Endothelial cell of umbilical vein (primary cell): ENCODE measurements at regions not wholly inside any gene's neighbourhood (a gene's known extent, or its start where the extent isn't known, plus 50 kb on each side); places are given as distances from the start of the nearest gene placed in this dataset.
A peak's percentile ranks its signal among the peaks of the same experiment; 100 is the strongest.

Source experiments
- BruUV-seq: library from RNA; stranded (reverse); fragments of 400-500 nt; replicated peaks from 2 replicates; lab custom pipeline; 2021; lab: Mats Ljungman, UMichigan
- CTCF ChIA-PET: fragments of 300-600, 350-600 bp; sonication (Branson Sonifier 250); formaldehyde crosslinking; loops from one replicate; lab custom pipeline; 2021; ENCODE audit warnings: antibody characterized with exemption, inconsistent platforms; lab: Charles Lee
- POLR2A ChIA-PET: fragments of 300-600, 350-600 bp; sonication (Branson Sonifier 250); formaldehyde crosslinking; loops from one replicate; lab custom pipeline; 2021; ENCODE audit warnings: antibody characterized with exemption, inconsistent platforms; lab: Charles Lee
- DNase-seq: peaks from one replicate; pipeline ENCODE4 v3.0.0-alpha.2; 2011; ENCODE audit warnings: low read depth, low spot score
- FAIRE-seq: peaks from 2 replicates; lab custom pipeline; 2011; peaks lifted over from hg19 to GRCh38; lab: Jason Lieb, UNC
- H2AFZ ChIP-seq: 2 replicates; pipeline ENCODE4 v1.6.0; 2012; ENCODE audit warnings: low read depth, low read length, control low read depth, inconsistent platforms
- H3K27ac ChIP-seq: 2 replicates; pipeline ENCODE4 v1.5.1; 2011; ENCODE audit warnings: low read depth, mild to moderate bottlenecking, control low read depth, low read length, moderate library complexity; ENCODE audit not compliant: insufficient read depth
- H3K27me3 ChIP-seq, 2 experiments: 2 replicates each; pipeline versions ENCODE4 v1.6.0 to v1.6.1; 2011; ENCODE audit warnings: low read length in 2 of 2, mixed read lengths in 1 of 2; ENCODE audit not compliant: control insufficient read depth in 2 of 2, insufficient read depth in 2 of 2
- H3K36me3 ChIP-seq, 2 experiments: 2 replicates in 1 of 2; 3 replicates in 1 of 2; pipeline ENCODE4 v1.5.1; 2011; ENCODE audit warnings: low read length in 2 of 2, mild to moderate bottlenecking in 1 of 2, moderate library complexity in 1 of 2; ENCODE audit not compliant: control insufficient read depth in 2 of 2, insufficient read depth in 2 of 2; ENCODE audit errors: extremely low read depth in 1 of 2
- H3K4me1 ChIP-seq: 3 replicates; pipeline ENCODE4 v1.5.1; 2011; ENCODE audit warnings: mild to moderate bottlenecking, low read length; ENCODE audit not compliant: control insufficient read depth, insufficient read depth; ENCODE audit errors: extremely low read depth
- H3K4me2 ChIP-seq: 2 replicates; pipeline ENCODE4 v1.6.1; 2011; ENCODE audit warnings: low read length, control low read depth, mixed read lengths; ENCODE audit not compliant: insufficient read depth
- H3K4me3 ChIP-seq, 3 experiments: fragments of 200-600 bp in 1 of 3; sonication (generic), shearing (Covaris generic) in 1 of 3; replicated peaks in 1 of 3; 2 replicates each; pipeline ENCODE4 v1.5.1; 2011 to 2016; ENCODE audit warnings: control low read depth in 3 of 3, low read length in 3 of 3, mild to moderate bottlenecking in 2 of 3, inconsistent platforms in 1 of 3, low read depth in 1 of 3, moderate library complexity in 1 of 3; ENCODE audit not compliant: insufficient read depth in 1 of 3
- H3K79me2 ChIP-seq: 2 replicates; pipeline ENCODE4 v1.6.0; 2012; ENCODE audit warnings: low read length, inconsistent platforms; ENCODE audit not compliant: control insufficient read depth, insufficient read depth
- H3K9ac ChIP-seq: replicated peaks from 2 replicates; pipeline ENCODE3; 2011; ENCODE audit warnings: low read length, control low read depth; ENCODE audit not compliant: insufficient read depth; ENCODE audit errors: extremely low read depth
- H3K9me1 ChIP-seq: replicated peaks from 3 replicates; pipeline ENCODE4 v1.6.0; 2011; ENCODE audit warnings: mild to moderate bottlenecking, low read length; ENCODE audit not compliant: control insufficient read depth, insufficient read depth; ENCODE audit errors: extremely low read depth
- H3K9me3 ChIP-seq: replicated peaks from 2 replicates; pipeline ENCODE4 v1.5.1; 2012; ENCODE audit warnings: low read length, inconsistent platforms; ENCODE audit not compliant: control insufficient read depth, insufficient read depth
- H4K20me1 ChIP-seq: replicated peaks from 2 replicates; pipeline ENCODE3; 2011; ENCODE audit warnings: mild to moderate bottlenecking, low read length; ENCODE audit not compliant: control insufficient read depth, insufficient read depth; ENCODE audit errors: extremely low read depth
- EZH2 ChIP-seq: IDR thresholded peaks from 2 replicates; pipeline ENCODE4 v1.6.1; 2012; ENCODE audit warnings: borderline replicate concordance, low read depth, mild to moderate bottlenecking, moderate library complexity, low read length, inconsistent platforms; ENCODE audit not compliant: severe bottlenecking
- FOS ChIP-seq: IDR thresholded peaks from 2 replicates; pipeline ENCODE4 v1.6.1; 2011; ENCODE audit warnings: mild to moderate bottlenecking, low read length, moderate library complexity, borderline replicate concordance; ENCODE audit not compliant: insufficient read depth
- GATA2 ChIP-seq: IDR thresholded peaks from 2 replicates; pipeline ENCODE4 v1.7.0; 2011; ENCODE audit warnings: low read depth, mild to moderate bottlenecking, moderate library complexity, mixed read lengths, low read length; ENCODE audit not compliant: insufficient read length, insufficient read depth
- JUN ChIP-seq: IDR thresholded peaks from 2 replicates; pipeline ENCODE4 v1.6.1; 2011; ENCODE audit warnings: borderline replicate concordance, low read depth; ENCODE audit not compliant: insufficient read length, insufficient read depth
- MYC ChIP-seq: IDR thresholded peaks from one replicate; pipeline ENCODE4 v1.6.1; 2011; ENCODE audit warnings: mild to moderate bottlenecking, low read depth, low read length
- POLR2A ChIP-seq: IDR thresholded peaks from 2 replicates; pipeline ENCODE4 v1.6.1; 2012; ENCODE audit warnings: low read depth, mild to moderate bottlenecking, control low read depth, low read length
- POLR2AphosphoS5 ChIP-seq: IDR thresholded peaks from 2 replicates; pipeline ENCODE4 v1.6.1; 2012; ENCODE audit warnings: low read depth, mild to moderate bottlenecking, control low read depth, low read length, moderate library complexity; ENCODE audit not compliant: insufficient read depth
- dilution Hi-C: fragments of 300-500 bp; cut with MboI; formaldehyde crosslinking; loops from one replicate; pipeline ENCODE4 v1.15.0; 2019; ENCODE audit warnings: low sequenced_read_pairs; ENCODE audit not compliant: extremely low pct_ligation_motif_present
- intact Hi-C: fragments of 100-400 bp; cut with micrococcal nuclease; formaldehyde crosslinking; loops from one replicate; pipeline ENCODE4 v1.10.0; 2022
- TF ChIP-seq, protein P1 (sequence below), 2 donors: IDR thresholded peaks; 1 replicate in 1 of 2; 2 replicates in 1 of 2; pipeline ENCODE4 v1.5.1; 2011; ENCODE audit warnings: low read length in 2 of 2, mild to moderate bottlenecking in 2 of 2, moderate library complexity in 2 of 2, control low read depth in 1 of 2, inconsistent platforms in 1 of 2, low read depth in 1 of 2; ENCODE audit not compliant: insufficient read depth in 1 of 2; ENCODE audit errors: extremely low read depth in 1 of 2
- TF ChIP-seq, protein P2 (sequence below): IDR thresholded peaks from 2 replicates; pipeline ENCODE4 v1.6.1; 2011; ENCODE audit not compliant: insufficient read depth, insufficient read length

DNA sequence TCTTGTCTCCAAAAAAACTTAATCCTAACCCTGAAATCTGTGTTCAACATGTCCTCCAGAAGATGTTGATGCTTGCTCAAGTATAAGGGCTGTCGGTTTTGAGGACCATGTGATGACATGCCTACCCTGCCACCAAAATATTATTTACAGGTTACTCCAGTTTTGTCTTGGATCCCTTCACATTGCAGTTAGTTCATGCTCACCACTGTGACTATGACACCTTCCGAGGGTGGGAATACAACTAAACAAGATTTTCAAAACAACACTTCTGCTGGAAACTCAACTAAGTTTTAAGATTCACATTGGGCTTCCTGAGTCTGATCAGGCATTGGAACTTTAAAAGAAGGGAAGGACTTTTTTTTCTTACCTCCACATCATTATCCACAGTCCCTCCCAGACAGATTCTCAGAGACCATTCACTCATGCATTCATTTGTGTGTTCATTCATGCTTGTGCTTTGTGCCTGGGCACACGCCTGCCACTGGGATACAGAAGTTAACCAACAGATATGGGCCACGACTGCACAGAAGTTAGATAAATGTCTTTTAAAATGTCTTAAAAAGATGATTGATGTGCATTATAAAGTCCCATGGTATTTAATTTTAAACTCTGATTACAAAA, 118.7 kb upstream of the GJE1 start:
- dilution Hi-C loops = no loop called here
- no peaks in the 10 kb centered on the region for H3K9me1 ChIP-seq
- no peak overlapping the region for H2AFZ ChIP-seq
- DNase-seq (peak; percentile 31), FAIRE-seq (no peak)
- H3K4me1 ChIP-seq = peaks cover 43% of the 10 kb centered on the region
- H3K9me3 ChIP-seq = no peaks in the 10 kb centered on the region
- H3K9ac ChIP-seq = peak overlapping the region; percentile 22
- H4K20me1 ChIP-seq = no peaks in the 10 kb centered on the region
- peak overlapping the region; percentile 76 for H3K4me2 ChIP-seq
- TSS peak; percentile 74 for BruUV-seq
- no peaks in the 10 kb centered on the region for H3K79me2 ChIP-seq
- intact Hi-C loops = loop anchor here (1.0 kb wide), 1 partner anchor 25 kb away; no protein-coding TSS in a partner anchor
- H3K36me3 ChIP-seq = no peaks in the 10 kb centered on the region
- H3K4me3 ChIP-seq = no peak overlapping the region
- H3K27me3 ChIP-seq = no peaks in the 10 kb centered on the region
- POLR2A ChIA-PET = no interaction called here
- CTCF ChIA-PET = interaction anchor here (1.0 to 1.6 kb wide), 3 partner anchors 22 to 25 kb away, joined by 3 to 10 read pairs (median 7); no protein-coding TSS in a partner anchor
- peak overlapping the region; percentile 78 for H3K27ac ChIP-seq
- TF ChIP-seq JUN (no peak), POLR2A (no peak), FOS (no peak), EZH2 (no peak), MYC (no peak), POLR2AphosphoS5 (no peak), GATA2 (no peak)
- TF ChIP-seq, protein P1, sequence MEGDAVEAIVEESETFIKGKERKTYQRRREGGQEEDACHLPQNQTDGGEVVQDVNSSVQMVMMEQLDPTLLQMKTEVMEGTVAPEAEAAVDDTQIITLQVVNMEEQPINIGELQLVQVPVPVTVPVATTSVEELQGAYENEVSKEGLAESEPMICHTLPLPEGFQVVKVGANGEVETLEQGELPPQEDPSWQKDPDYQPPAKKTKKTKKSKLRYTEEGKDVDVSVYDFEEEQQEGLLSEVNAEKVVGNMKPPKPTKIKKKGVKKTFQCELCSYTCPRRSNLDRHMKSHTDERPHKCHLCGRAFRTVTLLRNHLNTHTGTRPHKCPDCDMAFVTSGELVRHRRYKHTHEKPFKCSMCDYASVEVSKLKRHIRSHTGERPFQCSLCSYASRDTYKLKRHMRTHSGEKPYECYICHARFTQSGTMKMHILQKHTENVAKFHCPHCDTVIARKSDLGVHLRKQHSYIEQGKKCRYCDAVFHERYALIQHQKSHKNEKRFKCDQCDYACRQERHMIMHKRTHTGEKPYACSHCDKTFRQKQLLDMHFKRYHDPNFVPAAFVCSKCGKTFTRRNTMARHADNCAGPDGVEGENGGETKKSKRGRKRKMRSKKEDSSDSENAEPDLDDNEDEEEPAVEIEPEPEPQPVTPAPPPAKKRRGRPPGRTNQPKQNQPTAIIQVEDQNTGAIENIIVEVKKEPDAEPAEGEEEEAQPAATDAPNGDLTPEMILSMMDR (IDR thresholded peaks at IDR 0.05; ENCODE audit: extremely low read depth in 1 of 2, insufficient read depth in 1 of 2, low read depth in 1 of 2, low read length in 2 of 2) = no peak
- TF ChIP-seq, protein P2, sequence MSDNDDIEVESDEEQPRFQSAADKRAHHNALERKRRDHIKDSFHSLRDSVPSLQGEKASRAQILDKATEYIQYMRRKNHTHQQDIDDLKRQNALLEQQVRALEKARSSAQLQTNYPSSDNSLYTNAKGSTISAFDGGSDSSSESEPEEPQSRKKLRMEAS = no peak
